ENCODE measurements at regions not wholly inside any gene's neighbourhood (a gene's known extent, or its start where the extent isn't known, plus 50 kb on each side); places are given as distances from the start of the nearest gene placed in this dataset.
"Not testable (repeated sequence)": the region's sequence is repeated elsewhere in the genome, so short reads cannot be mapped to it uniquely, and the experiment has no call there.

GRCh38 chr5:27124590-27124989 lies 86.2 kb upstream of the CDH9 start:
- ChIA-PET CTCF (no interaction called here), POLR2A (no interaction called here)
- Mint-ChIP-seq H3K36me3 (ENCODE audit: low read depth) (no peaks in the 10 kb centered on the region), H3K27ac (no peak overlapping the region), H3K27me3 (no peaks in the 10 kb centered on the region), H3K4me3 (no peak overlapping the region), H3K9me3 (peaks cover 8% of the 10 kb centered on the region), H3K4me1 (ENCODE audit: low read depth) (no peaks in the 10 kb centered on the region)
- intact Hi-C loops (cut with micrococcal nuclease) = no loop called here
- no peak for TF ChIP-seq CTCF (IDR thresholded peaks at IDR 0.05)
- no peak for ATAC-seq
- DNase-seq = no peak

GRCh38 chr5:27119736-27120321 lies 81.4 kb upstream of the CDH9 start:
- H3K4me3 Mint-ChIP-seq; CTCF ChIA-PET; ATAC-seq; H3K36me3 Mint-ChIP-seq (ENCODE audit: low read depth); H3K27ac Mint-ChIP-seq; H3K4me1 Mint-ChIP-seq (ENCODE audit: low read depth); POLR2A ChIA-PET; DNase-seq; intact Hi-C loops (cut with micrococcal nuclease); H3K27me3 Mint-ChIP-seq: not testable (repeated sequence)
- peaks cover 18% of the 10 kb centered on the region for H3K9me3 Mint-ChIP-seq

- H3K27ac Mint-ChIP-seq = no peak overlapping the region
- peaks cover 3% of the 10 kb centered on the region for H3K9me3 Mint-ChIP-seq
- ATAC-seq (no peak), DNase-seq (no peak)
- POLR2A ChIA-PET = no interaction called here
- CTCF ChIA-PET = no interaction called here
- intact Hi-C loops (cut with micrococcal nuclease) = no loop called here
- H3K36me3 Mint-ChIP-seq (ENCODE audit: low read depth) = no peaks in the 10 kb centered on the region
- no peaks in the 10 kb centered on the region for H3K4me1 Mint-ChIP-seq (ENCODE audit: low read depth)
- TF ChIP-seq CTCF (IDR thresholded peaks at IDR 0.05) = no peak
- no peak overlapping the region for H3K4me3 Mint-ChIP-seq
- no peaks in the 10 kb centered on the region for H3K27me3 Mint-ChIP-seq
Observed at GRCh38 chr5:27103486-27103885, 65.1 kb upstream of the CDH9 start.

GRCh38 chr5:27095761-27096160 lies 57.4 kb upstream of the CDH9 start:
- H3K9me3 Mint-ChIP-seq; intact Hi-C loops (cut with micrococcal nuclease); H3K4me3 Mint-ChIP-seq; CTCF ChIA-PET; ATAC-seq; H3K27me3 Mint-ChIP-seq; H3K4me1 Mint-ChIP-seq (ENCODE audit: low read depth); H3K27ac Mint-ChIP-seq; DNase-seq; POLR2A ChIA-PET; H3K36me3 Mint-ChIP-seq (ENCODE audit: low read depth): not testable (repeated sequence)

- H3K36me3 Mint-ChIP-seq (ENCODE audit: low read depth) = no peaks in the 10 kb centered on the region
- no peak overlapping the region for H3K27ac Mint-ChIP-seq
- no peaks in the 10 kb centered on the region for H3K9me3 Mint-ChIP-seq
- ChIA-PET CTCF (no interaction called here), POLR2A (no interaction called here)
- H3K4me1 Mint-ChIP-seq (ENCODE audit: low read depth) = no peaks in the 10 kb centered on the region
- DNase-seq (no peak), ATAC-seq (no peak)
- no peaks in the 10 kb centered on the region for H3K27me3 Mint-ChIP-seq
- H3K4me3 Mint-ChIP-seq = no peak overlapping the region
- intact Hi-C loops (cut with micrococcal nuclease) = no loop called here
- no peak for TF ChIP-seq CTCF (IDR thresholded peaks at IDR 0.05)
Observed at GRCh38 chr5:27093279-27093678, 54.9 kb upstream of the CDH9 start.

- H3K9me3 Mint-ChIP-seq = peaks cover 3% of the 10 kb centered on the region
- intact Hi-C loops (cut with micrococcal nuclease) = no loop called here
- ATAC-seq = no peak
Observed at GRCh38 chr5:27091858-27092257, 53.5 kb upstream of the CDH9 start.

GRCh38 chr5:27088822-27089221 lies 50.4 kb upstream of the CDH9 start:
- CTCF ChIA-PET; H3K27ac Mint-ChIP-seq; H3K9me3 Mint-ChIP-seq; H3K4me3 Mint-ChIP-seq; DNase-seq; ATAC-seq; H3K27me3 Mint-ChIP-seq; POLR2A ChIA-PET; H3K36me3 Mint-ChIP-seq (ENCODE audit: low read depth); H3K4me1 Mint-ChIP-seq (ENCODE audit: low read depth); intact Hi-C loops (cut with micrococcal nuclease): not testable (repeated sequence)

More at GRCh38 chr5:27091858-27092257, 53.5 kb upstream of the CDH9 start:
- POLR2A ChIA-PET = no interaction called here
- Mint-ChIP-seq H3K4me1 (ENCODE audit: low read depth) (no peaks in the 10 kb centered on the region), H3K27ac (no peak overlapping the region), H3K36me3 (ENCODE audit: low read depth) (no peaks in the 10 kb centered on the region), H3K4me3 (no peak overlapping the region), H3K27me3 (no peaks in the 10 kb centered on the region)
- CTCF ChIA-PET = no interaction called here
- no peak for DNase-seq
- TF ChIP-seq CTCF (IDR thresholded peaks at IDR 0.05) = no peak
